Psoas muscle (tissue), 7 donors: ENCODE measurements at regions not wholly inside any gene's neighbourhood (a gene's known extent, or its start where the extent isn't known, plus 50 kb on each side); places are given as distances from the start of the nearest gene placed in this dataset.

Experiments used
- ATAC-seq, 4 donors: fragments of 200-7000 bp; cut with Tn5 transposase; one replicate each; pipeline ENCODE4 v1.9.1; 2020; ENCODE audit warnings: moderate library complexity in 3 of 4, mild to moderate bottlenecking in 2 of 4
- DNase-seq, 2 donors: peaks; one replicate each; pipeline ENCODE4 v3.0.0-alpha.2; 2020
- H3K27ac ChIP-seq: fragments of 200-600 bp; one replicate; pipeline ENCODE4 v1.8.0; 2022
- H3K27me3 ChIP-seq, 3 donors: fragments of 200-600 bp in 1 of 3; one replicate each; pipeline versions ENCODE4 v1.6.1 to v1.8.0; 2013 to 2022; ENCODE audit warnings: low read length in 2 of 3, mild to moderate bottlenecking in 2 of 3, moderate library complexity in 1 of 3; ENCODE audit not compliant: insufficient read depth in 3 of 3
- H3K36me3 ChIP-seq, 2 donors: fragments of 200-600 bp in 1 of 2; one replicate each; pipeline versions ENCODE4 v1.6.1 to v1.8.0; 2013 to 2022; ENCODE audit warnings: low read depth in 1 of 2, mild to moderate bottlenecking in 1 of 2, moderate library complexity in 1 of 2; ENCODE audit not compliant: insufficient read depth in 1 of 2
- H3K4me1 ChIP-seq: fragments of 200-600 bp; one replicate; pipeline ENCODE4 v1.8.0; 2022
- H3K4me3 ChIP-seq: fragments of 200-600 bp; one replicate; pipeline ENCODE4 v1.8.0; 2022; ENCODE audit warnings: mild to moderate bottlenecking
- H3K9me3 ChIP-seq: fragments of 200-600 bp; one replicate; pipeline ENCODE4 v1.8.0; 2022
- CTCF ChIP-seq: fragments of 200-600 bp; IDR thresholded peaks from one replicate; pipeline ENCODE4 v1.8.0; 2022; ENCODE audit warnings: antibody characterized with exemption
- WGBS, 3 donors: extraction: QIAGEN DNeasy Blood & Tissue Kit; methylation state at CpG; one replicate each; pipeline versions ENCODE4 v1.1.6 to v1.1.7; 2013; 5-methylcytosine and 5-hydroxymethylcytosine counted together
- intact Hi-C, 2 donors: fragments of 100-400 bp; cut with DNase I; formaldehyde crosslinking; loops; one replicate each; pipeline versions ENCODE4 v1.11.0 to v1.14.2; 2022
- donor health status: healthy with polysubstance abuse.
- donor health status: DM: no; HTN: no; CAD: no; lungs with moderate emphysema.
- donor health status: Bipolar disorder and iron deficiency.
- donor health status: healthy.
- donor health status: DM: yes; HTN: yes; CAD: no.
- donor health status: DM: no; HTN: no; CAD: no.
- donor health status: DM: yes; HTN: yes; CAD: no.

- DNase-seq (no peak), ATAC-seq (no peak)
- H3K36me3 ChIP-seq, result no peaks in the 10 kb centered on the region
- no peak overlapping the region for H3K4me3 ChIP-seq
- 50 to 79% (median 70%) methylated on average over 2 of the region's 2 CpGs for WGBS, 3 donors
- intact Hi-C loops, result no loop called here
- no peak overlapping the region for H3K27ac ChIP-seq
- no peak for TF ChIP-seq CTCF
- H3K9me3 ChIP-seq, result no peaks in the 10 kb centered on the region
- H3K27me3 ChIP-seq, result no peaks in the 10 kb centered on the region
- no peaks in the 10 kb centered on the region for H3K4me1 ChIP-seq
Measured at GRCh38 chr9:18018221-18018620, 439.4 kb downstream of the SH3GL2 start.

DNA sequence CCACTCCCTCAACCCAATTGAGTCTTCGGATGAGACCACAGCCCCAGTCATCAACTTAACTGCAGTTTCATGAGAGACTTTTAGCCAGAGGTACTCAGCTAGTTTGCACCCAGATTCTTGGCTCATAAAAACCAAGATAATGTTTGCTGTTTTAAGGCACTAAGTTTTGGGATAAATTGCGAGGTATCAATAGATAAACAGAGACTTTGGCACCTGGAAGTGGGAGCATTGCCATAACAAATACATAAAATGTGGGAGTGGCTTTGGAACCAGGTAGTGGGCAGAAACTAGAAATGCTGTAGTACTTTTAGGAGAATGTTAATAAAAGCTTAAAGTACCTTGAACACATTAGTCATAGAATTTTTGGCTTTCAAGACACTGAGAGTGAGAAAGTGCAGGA is 439.8 kb downstream of the SH3GL2 start:
- no peak for TF ChIP-seq CTCF
- intact Hi-C loops, result no loop called here

DNA sequence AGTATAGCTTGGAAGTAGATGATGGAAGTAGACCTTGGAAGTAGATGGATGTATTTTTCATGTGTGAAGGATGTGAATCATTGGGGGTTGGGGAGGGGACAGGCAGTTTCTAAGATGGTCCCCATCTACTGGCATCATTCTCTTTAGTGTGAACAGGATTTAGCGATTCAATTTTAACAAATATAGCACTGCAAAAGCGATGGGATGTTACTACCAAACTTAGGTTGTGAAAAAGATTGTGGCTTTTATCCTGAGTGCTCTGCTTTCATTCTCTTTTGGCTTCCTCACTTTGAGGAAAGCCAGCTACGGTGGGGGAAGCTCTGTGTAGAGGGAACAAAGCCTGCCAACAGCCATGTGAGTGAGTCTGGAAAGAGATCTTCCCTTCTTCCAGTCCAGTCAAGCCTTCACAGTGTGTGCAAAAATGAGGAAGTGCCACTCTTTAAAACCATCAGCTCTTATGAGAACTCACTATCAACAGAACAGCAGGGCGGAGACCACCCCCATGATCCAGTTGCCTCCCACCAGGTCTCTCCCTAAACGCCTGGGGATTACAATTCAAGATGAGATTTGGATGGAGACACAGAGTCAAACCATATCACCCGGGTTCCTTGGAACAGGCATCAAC is 441.4 kb downstream of the SH3GL2 start:
- no peaks in the 10 kb centered on the region for H3K4me1 ChIP-seq
- no peak overlapping the region for H3K4me3 ChIP-seq
- ATAC-seq (no peak), DNase-seq (no peak)
- 69 to 75% (median 74%) methylated on average over 6 of the region's 6 CpGs for WGBS, 3 donors
- no peak overlapping the region for H3K27ac ChIP-seq
- H3K9me3 ChIP-seq, result no peaks in the 10 kb centered on the region
- H3K36me3 ChIP-seq, result no peaks in the 10 kb centered on the region
- TF ChIP-seq CTCF, result no peak
- intact Hi-C loops, result no loop called here
- no peaks in the 10 kb centered on the region for H3K27me3 ChIP-seq

More for the DNA sequence above, 439.8 kb downstream of the SH3GL2 start:
- Histone ChIP-seq H3K27me3 (no peaks in the 10 kb centered on the region), H3K4me3 (no peak overlapping the region), H3K9me3 (no peaks in the 10 kb centered on the region), H3K27ac (no peak overlapping the region), H3K36me3 (no peaks in the 10 kb centered on the region), H3K4me1 (no peaks in the 10 kb centered on the region)
- 87 to 94% (median 92%) methylated on average over 2 of the region's 2 CpGs for WGBS, 3 donors
- ATAC-seq (no peak), DNase-seq (no peak)

DNA sequence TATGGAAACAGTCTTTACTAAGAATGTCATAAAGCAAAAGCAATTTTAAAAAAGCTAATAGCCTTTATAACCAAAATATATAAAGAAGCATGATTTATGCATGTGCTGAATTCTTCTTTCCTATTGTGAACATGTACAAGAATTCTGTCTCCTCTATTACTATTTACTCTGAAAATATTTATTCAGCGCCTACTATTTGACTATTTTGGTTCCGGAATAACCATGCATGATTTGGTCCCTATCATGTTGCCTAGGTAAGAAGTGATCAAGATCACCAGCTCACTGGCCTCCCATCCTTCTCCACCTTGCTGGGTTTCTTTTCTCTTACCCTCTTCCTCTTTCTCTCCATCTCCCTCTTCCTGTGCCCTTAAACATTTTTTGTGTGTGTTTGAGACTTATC is 443.8 kb downstream of the SH3GL2 start:
- TF ChIP-seq CTCF, result no peak
- DNase-seq (no peak), ATAC-seq (no peak)
- intact Hi-C loops, result no loop called here
- no peaks in the 10 kb centered on the region for H3K27me3 ChIP-seq
- H3K36me3 ChIP-seq, result no peaks in the 10 kb centered on the region
- no peaks in the 10 kb centered on the region for H3K4me1 ChIP-seq
- H3K9me3 ChIP-seq, result no peaks in the 10 kb centered on the region
- H3K27ac ChIP-seq, result no peak overlapping the region
- 91 to 97% (median 96%) methylated on average over 2 of the region's 2 CpGs for WGBS, 3 donors
- H3K4me3 ChIP-seq, result no peak overlapping the region

- Histone ChIP-seq H3K4me3 (no peak overlapping the region), H3K4me1 (no peaks in the 10 kb centered on the region), H3K36me3 (no peaks in the 10 kb centered on the region), H3K9me3 (no peaks in the 10 kb centered on the region), H3K27me3 (no peaks in the 10 kb centered on the region), H3K27ac (no peak overlapping the region)
- DNase-seq (no peak), ATAC-seq (no peak)
- WGBS, 3 donors, result 77 to 83% (median 78%) methylated on average over 3 of the region's 3 CpGs
- intact Hi-C loops, result no loop called here
- TF ChIP-seq CTCF, result no peak
Measured at GRCh38 chr9:18023332-18023731, 444.5 kb downstream of the SH3GL2 start.
